Heart left ventricle (tissue), 13 donors: ENCODE measurements at regions not wholly inside any gene's neighbourhood (a gene's known extent, or its start where the extent isn't known, plus 50 kb on each side); places are given as distances from the start of the nearest gene placed in this dataset.

ENCODE experiments used
- POLR2A ChIP-seq, 2 donors: fragments of 450-650 bp; IDR thresholded peaks; one replicate each; pipeline ENCODE4 v1.6.1; 2017; ENCODE audit warnings: antibody characterized with exemption in 2 of 2, mild to moderate bottlenecking in 2 of 2, moderate library complexity in 2 of 2
- TF ChIP-seq, protein P1 (sequence below), 12 donors: fragments of 200-600 bp; sonication (generic) in 4 of 12; IDR thresholded peaks; one replicate each; pipeline versions ENCODE4 v1.5.0 to v1.8.0; 2018 to 2022; ENCODE audit warnings: antibody characterized with exemption in 12 of 12, mild to moderate bottlenecking in 5 of 12
- donor health status: ischemic (EF 13 %, LVEDD 7.1; RV severe dilation, severe dysfunction).
- donor health status: DM: no; HTN: yes; CAD: no.
- donor health status: DM: no; HTN: no; CAD: no.
- donor health status: ischemic (EF 25% LVEDD 6.9; RV normal size, moderate dysfunction).
- donor health status: ischemic (EF 25% LVEDD 5.7; RV mildly dilated, moderate dysfunction).
- donor health status: ischemic (EF 35%, LVEDD 5.7; RV mildly dilated, moderate dysfunction).
- donor health status: nonischemic (EF 11% LVEDD 7.7; RV severe dilation, severe dysfunction).
- donor health status: DM: yes; HTN: yes; CAD: no.
- donor health status: PGD.
- donor health status: ischemic (EF 29% LVEDD 5.4; RV normal size, mild dysfunction).
- donor health status: nonischemic (EF 23%, LVEDD 6.1; RV moderate dilation, normal function).

DNA sequence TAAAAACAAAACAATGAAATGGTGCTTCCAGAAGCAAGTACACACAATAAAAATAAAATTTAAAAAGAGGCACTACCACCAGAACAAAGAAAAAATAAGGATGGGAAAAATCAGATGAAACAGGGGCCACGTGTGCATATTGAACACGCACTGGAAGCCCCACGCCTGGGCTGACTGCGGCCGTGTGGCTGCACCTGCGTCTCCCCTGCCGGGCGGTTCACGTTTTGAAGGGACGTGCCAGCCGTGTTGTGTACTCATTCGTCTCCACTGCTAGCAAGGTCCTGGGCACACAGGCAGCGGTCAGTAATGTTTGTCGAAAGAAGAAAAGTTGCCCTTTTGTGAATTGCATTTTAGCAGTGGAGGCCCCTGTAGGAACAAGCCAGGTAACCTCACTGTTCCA, 255.9 kb upstream of the RNF32 start:
- TF ChIP-seq, protein P1, sequence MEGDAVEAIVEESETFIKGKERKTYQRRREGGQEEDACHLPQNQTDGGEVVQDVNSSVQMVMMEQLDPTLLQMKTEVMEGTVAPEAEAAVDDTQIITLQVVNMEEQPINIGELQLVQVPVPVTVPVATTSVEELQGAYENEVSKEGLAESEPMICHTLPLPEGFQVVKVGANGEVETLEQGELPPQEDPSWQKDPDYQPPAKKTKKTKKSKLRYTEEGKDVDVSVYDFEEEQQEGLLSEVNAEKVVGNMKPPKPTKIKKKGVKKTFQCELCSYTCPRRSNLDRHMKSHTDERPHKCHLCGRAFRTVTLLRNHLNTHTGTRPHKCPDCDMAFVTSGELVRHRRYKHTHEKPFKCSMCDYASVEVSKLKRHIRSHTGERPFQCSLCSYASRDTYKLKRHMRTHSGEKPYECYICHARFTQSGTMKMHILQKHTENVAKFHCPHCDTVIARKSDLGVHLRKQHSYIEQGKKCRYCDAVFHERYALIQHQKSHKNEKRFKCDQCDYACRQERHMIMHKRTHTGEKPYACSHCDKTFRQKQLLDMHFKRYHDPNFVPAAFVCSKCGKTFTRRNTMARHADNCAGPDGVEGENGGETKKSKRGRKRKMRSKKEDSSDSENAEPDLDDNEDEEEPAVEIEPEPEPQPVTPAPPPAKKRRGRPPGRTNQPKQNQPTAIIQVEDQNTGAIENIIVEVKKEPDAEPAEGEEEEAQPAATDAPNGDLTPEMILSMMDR (IDR thresholded peaks at IDR 0.05), result no peak
- TF ChIP-seq POLR2A (IDR thresholded peaks at IDR 0.05), result no peak
